ENCODE measurements at regions not wholly inside any gene's neighbourhood (a gene's known extent, or its start where the extent isn't known, plus 50 kb on each side); places are given as distances from the start of the nearest gene placed in this dataset.

DNA sequence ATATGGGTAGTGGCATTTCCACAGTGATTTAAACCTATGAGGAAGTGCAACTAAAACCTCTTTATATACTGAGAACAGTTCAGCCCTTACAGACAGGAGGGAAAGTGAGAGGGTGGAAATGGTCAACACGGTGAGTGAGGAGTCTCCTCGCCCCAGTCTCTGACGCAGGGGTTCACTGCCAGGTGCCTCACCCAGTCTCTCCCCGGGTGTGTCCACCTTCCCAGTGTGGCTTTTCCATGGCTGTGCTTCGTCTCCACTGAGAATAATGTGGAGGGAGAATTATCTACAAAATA, 116.6 kb upstream of the TOP3B start:
- TF ChIP-seq, protein P1, sequence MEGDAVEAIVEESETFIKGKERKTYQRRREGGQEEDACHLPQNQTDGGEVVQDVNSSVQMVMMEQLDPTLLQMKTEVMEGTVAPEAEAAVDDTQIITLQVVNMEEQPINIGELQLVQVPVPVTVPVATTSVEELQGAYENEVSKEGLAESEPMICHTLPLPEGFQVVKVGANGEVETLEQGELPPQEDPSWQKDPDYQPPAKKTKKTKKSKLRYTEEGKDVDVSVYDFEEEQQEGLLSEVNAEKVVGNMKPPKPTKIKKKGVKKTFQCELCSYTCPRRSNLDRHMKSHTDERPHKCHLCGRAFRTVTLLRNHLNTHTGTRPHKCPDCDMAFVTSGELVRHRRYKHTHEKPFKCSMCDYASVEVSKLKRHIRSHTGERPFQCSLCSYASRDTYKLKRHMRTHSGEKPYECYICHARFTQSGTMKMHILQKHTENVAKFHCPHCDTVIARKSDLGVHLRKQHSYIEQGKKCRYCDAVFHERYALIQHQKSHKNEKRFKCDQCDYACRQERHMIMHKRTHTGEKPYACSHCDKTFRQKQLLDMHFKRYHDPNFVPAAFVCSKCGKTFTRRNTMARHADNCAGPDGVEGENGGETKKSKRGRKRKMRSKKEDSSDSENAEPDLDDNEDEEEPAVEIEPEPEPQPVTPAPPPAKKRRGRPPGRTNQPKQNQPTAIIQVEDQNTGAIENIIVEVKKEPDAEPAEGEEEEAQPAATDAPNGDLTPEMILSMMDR (IDR thresholded peaks at IDR 0.05; ENCODE audit: borderline replicate concordance, insufficient read depth, low read depth, low read length): no peak
- H3K4me3 ChIP-seq (ENCODE audit: low read depth, low read length): no peak overlapping the region

DNA sequence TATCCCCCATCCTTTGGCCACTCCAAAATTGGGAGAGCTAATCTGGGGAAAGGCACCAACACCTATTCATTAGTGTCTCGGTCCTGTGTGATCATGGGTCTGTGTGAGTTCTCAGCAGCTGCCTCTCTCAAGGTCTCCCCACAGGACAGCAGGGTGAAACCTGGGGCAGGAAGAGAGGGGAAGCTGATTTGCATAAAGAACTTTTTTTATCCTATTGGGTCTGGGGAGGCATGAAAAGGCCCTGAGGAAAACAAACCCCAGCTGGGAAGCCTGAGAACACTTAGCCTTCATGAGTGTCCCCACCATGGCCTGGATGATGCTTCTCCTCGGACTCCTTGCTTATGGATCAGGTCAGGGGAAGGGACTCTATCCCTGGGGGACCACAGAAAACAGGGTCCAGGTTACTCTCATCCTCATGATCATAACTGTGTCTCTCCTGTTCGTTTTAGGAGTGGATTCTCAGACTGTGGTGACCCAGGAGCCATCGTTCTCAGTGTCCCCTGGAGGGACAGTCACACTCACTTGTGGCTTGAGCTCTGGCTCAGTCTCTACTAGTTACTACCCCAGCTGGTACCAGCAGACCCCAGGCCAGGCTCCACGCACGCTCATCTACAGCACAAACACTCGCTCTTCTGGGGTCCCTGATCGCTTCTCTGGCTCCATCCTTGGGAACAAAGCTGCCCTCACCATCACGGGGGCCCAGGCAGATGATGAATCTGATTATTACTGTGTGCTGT, 116.0 kb upstream of the TOP3B start:
- H3K4me3 ChIP-seq (ENCODE audit: low read depth, low read length): no peak overlapping the region

DNA sequence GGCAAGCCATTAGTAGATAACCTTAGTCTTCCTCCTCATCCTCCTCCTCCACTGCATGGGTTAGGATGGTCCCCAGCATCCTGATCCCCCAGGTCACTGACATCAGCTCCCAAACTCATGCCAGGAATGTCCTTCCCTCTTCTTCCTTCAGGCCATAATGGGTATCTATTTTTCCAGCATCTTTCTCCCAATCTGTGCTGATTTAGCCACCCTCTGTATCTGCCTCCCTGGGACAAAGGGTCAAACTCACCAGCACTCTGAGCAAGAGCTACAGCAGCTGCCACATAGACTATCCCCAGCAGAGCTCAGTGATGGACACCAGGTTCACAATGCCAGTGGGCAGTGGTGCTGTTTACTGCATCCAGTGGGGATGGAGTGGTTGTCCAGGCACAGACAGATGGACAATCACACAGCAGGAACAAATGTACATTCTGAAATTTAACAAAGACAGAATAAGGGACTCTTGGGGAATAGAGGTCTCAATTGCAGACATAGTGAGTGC, 115.2 kb upstream of the TOP3B start:
- no peak overlapping the region for H3K4me3 ChIP-seq (ENCODE audit: low read depth, low read length)

More for the DNA sequence above, 116.0 kb upstream of the TOP3B start:
- TF ChIP-seq, protein P1 (IDR thresholded peaks at IDR 0.05; ENCODE audit: borderline replicate concordance, insufficient read depth, low read depth, low read length): no peak

DNA sequence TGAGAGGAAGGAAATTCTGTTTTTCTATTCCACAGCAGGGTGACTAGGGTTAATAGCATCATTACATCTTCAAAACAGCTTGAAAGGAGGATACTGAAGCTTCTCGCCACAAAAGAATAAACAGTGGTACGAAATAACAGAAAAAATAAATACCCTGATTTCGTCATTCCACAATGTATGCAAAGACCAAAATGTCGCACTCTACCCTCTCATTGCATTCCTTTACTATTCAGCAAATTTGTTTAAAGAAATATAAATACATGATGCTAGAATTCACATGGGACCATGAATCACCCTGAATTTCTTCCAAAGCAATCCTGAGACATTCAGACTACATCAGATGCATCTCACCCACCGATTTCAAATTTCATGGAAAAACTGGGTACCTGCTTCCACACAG, 112.3 kb upstream of the TOP3B start:
- H3K4me3 ChIP-seq (ENCODE audit: low read depth, low read length): no peak overlapping the region
- TF ChIP-seq, protein P1 (IDR thresholded peaks at IDR 0.05; ENCODE audit: borderline replicate concordance, insufficient read depth, low read depth, low read length): no peak

More for the DNA sequence above, 115.2 kb upstream of the TOP3B start:
- TF ChIP-seq, protein P1 (IDR thresholded peaks at IDR 0.05; ENCODE audit: borderline replicate concordance, insufficient read depth, low read depth, low read length): no peak

DNA sequence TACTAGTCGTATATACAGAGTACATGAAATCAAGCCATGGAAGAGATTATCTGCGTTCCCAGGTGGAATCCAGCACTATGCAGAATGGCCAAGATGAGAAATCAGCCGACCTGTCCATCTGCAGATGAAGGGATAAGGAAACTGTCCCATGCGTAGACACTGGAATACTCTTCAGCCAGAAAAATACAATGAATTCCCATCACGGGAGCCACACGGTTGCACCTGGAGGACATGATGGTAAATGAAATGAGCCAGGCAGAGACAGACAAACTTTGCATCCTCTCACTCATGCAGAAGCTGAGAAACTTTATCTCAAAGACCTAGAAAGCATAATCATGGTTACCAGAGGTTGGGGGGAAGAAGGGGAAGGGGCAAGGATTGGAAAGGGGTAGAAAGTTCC, 111.9 kb upstream of the TOP3B start:
- TF ChIP-seq, protein P1 (IDR thresholded peaks at IDR 0.05; ENCODE audit: borderline replicate concordance, insufficient read depth, low read depth, low read length): no peak
- H3K4me3 ChIP-seq (ENCODE audit: low read depth, low read length): no peak overlapping the region

DNA sequence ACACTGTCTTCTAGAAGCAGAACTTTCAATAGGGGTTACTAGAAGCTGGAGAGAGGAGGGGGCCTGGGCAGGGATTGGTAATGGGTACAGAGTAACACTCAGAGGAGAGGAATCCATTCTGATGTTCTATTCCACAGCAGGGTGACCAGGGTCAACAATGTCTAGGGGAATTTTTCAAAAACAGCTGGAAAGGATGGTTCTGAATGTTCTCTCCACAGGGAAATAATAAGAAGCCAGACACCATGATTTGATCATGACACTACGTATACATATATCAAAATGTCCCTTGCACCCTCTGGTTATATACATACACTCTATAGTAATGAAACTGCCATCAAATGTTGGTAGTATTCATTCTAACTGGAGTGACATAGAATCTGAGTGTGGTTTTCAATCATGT, 111.2 kb upstream of the TOP3B start:
- TF ChIP-seq, protein P1 (IDR thresholded peaks at IDR 0.05; ENCODE audit: borderline replicate concordance, insufficient read depth, low read depth, low read length): no peak
- no peak overlapping the region for H3K4me3 ChIP-seq (ENCODE audit: low read depth, low read length)

DNA sequence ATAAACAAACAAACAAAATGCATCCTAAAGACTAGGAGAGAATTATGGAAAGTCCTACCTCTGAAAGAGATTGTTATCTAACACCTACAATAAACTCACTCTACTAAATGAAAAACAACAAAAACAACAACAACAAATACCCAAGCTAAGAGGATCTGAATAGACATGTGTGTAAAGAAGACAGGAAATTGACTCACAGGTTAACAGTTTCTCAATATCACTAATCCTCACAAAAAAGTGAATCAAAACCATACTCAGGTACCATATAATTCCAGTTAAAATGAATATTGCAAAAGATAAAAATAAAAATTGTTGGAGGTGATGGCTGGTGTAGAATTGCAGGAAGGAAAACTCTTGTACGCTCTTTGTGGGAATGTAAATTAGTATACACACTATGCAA, 110.4 kb upstream of the TOP3B start:
- no peak overlapping the region for H3K4me3 ChIP-seq (ENCODE audit: low read depth, low read length)
- TF ChIP-seq, protein P1 (IDR thresholded peaks at IDR 0.05; ENCODE audit: borderline replicate concordance, insufficient read depth, low read depth, low read length): no peak

Data from GM12875 (cell line).